Hematopoietic multipotent progenitor cell treated with erythropoietin and hydrocortisone succinate and interleukin-3 and kit ligand, for 6 days (in vitro differentiated cells): ENCODE measurements at regions not wholly inside any gene's neighbourhood (a gene's known extent, or its start where the extent isn't known, plus 50 kb on each side); places are given as distances from the start of the nearest gene placed in this dataset.
"Not testable (repeated sequence)": the region's sequence is repeated elsewhere in the genome, so short reads cannot be mapped to it uniquely, and the experiment has no call there.

Experiments
- DNase-seq: peaks from one replicate; pipeline ENCODE4 v3.0.0-alpha.2; 2015

DNA sequence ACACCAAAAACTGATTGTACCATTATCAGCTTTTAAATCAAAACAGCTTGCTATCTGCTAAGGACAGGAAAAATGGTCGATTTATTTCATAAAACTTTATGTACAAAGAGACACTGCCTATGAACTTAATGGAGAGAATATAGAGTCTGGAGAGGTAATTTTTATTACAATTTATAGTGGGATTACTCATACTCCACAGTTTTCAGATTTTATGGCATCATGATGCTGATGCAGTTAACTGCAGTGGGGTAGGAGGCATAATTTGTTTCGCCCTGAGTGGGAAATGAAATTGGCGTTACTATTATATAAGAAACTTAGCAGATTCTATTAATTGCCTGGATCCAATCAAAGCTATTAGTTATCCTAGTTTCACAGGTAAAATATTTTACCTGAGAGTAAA lies 301.4 kb downstream of the KLF12 start:
- no peak for DNase-seq

DNA sequence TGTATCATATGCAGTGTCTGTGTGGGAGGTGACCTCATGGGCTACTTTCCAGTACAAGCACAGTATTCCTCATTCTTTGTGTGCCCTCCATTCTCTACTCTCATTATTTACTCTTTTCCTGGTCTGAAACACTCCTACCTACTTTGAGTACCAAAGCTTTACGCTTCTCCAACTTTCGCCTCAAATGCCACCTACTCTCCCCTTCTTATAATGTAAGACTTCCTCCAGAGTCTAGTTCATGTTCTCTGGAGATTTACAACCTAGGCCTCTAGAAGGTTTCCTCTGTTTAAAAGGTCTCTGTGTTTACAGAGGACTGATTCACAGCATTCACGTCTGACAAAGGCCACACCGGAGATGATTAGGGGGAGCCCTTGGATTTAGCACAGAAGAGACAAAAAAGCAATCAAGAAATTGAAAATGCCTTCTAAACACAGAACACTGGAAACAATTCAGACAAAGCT lies 302.0 kb downstream of the KLF12 start:
- no peak for DNase-seq

DNA sequence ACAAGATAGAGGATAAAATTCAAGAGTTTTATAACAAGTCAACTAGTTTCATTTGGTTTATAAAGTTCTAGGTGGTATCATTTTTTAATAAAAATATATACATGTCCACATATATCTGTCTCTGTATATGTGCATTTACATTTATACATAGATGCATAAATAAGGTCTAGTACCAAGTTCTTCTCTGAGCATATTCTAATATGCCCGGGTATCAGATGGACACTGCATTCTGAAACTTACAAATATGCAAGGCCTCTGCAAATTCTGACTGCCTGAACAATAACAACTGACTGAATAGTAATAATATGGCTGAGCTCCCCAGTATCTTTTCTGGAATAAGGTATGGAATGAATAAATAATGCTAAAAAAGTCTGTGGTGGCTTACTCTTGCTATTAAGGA lies 304.8 kb downstream of the KLF12 start:
- no peak for DNase-seq

DNA sequence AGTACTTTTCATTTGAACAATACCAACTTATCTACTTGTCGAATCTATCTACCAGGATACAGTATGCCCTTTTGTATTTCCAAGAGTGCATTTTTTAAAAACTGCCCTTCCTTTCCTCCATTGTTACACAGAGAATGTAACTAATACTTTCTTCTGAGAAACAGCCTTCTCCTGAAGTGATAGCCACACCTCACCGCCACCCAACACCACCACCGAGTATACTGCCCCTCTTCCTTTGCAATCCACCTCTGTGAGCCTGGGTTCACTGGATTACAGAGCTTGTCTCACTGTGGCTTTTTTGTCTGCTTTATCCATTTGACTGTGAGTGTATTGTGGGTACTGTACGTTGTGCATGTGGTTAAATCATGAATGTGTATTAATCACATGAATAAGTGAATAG lies 305.4 kb downstream of the KLF12 start:
- no peak for DNase-seq

DNA sequence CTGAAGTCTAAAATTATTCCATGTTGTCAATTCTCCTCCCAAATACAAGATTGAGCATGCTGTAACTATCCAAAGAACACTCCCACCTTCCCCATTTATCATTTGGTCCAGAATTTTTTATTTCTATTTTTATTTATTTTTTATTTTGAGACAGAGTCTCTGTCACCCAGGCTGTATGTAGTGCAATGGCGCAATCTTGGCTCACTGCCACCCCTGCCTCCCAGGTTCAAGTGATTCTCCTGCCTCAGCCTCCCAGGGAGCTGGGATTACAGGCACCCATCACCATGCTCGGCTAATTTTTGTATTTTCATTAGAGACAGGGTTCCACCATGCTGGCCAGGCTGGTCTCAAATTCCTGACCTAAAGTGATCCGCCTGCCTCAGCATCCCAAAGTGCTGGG lies 306.8 kb downstream of the KLF12 start:
- no peak for DNase-seq

DNA sequence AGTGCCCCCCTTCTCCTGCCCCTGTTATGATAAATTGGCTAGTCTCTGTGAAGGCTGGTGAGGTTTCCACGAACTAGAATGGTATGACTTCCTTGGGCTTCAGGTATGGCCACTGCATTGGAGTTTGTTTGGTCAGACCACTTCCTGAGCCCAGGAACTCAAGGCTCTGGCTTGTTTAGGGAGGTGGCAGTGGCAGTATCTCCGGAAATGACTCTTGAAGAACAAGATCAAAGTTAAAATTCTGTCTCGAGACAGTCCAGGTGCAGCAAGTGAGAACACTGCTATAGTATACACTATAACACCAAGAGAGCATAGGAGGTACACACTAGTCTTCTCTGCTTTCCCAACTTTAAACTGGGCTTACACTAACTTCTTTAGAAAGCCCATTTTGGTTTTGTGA lies 309.1 kb downstream of the KLF12 start:
- DNase-seq: no peak

DNA sequence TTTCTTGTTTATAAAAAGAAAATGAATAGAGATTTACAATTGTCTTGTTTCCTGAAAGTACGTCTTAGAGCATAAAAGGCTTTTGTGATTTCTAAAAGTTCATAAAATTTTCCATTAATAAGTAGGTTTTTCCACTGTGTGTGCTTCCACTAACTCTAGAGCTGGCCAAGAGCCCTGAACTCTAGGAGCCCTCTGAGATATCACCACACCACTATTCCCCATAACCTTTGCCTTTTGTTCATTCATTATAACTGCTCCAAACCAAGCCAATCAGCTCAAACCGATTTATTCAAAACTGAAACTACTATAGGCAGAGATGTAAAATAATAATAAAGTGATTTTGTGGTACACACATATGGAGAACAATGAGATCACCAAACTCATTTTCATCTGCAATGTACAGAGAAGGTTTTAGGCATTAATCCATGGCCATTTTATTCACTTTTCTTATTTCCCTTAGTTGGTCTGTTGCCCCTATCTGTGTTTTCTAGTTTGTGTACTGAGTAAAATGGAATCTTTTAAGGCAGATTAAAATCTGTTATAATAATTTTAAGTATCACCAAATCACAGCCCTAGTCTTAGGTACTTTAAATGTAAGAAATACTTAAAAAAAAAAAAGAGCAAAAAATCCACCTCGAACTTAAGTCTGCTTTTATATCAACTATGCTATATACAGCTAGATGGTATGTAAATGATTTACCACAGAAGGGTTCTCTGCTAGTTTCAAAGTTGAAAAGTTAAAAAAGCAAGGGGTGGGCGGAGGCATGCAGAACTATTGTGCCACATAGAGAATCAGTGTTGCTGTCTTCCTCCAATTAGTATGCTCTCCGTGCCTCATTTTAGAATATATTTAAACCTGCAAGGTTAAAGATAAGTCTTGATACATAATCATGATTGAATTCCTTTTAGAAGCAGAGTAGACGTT lies 311.3 kb downstream of the KLF12 start:
- no peak for DNase-seq

DNA sequence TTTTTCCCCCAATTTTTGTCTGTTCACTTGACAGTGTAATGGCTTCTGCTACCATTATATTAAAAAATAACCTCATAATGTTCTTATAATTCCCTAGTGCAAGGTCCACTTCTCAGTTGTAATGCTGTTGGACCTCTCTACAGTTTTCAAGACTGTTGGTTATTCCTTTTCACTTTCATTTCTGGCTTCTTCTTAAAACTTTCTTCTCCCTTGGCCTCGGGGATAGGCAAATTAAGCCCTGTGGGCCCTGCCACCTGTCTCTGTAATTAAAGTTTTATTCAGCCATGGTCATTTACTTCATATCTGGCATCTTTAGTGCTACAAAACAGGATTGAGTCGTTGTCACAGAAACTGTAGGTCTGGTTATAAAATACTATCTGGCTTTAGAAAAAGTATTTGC lies 313.5 kb downstream of the KLF12 start:
- DNase-seq: no peak

DNA sequence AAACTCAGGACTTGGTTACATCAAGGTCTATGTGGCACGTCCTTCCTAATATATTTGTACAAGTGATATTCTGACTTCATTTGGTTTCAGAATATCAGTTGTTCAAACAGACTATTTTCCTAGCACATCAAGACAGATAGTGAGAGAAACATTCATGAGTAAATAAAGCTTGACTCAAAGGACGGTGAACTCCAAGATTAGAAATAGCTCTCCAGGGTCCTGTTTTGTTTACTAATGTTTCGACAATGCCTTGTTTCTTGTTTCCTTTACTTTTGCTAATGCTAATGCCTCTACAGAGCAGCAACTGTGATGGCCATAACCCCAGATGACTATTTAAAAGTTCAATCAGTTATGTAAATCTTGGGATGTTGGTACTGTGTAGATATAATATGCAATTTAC lies 313.9 kb downstream of the KLF12 start:
- no peak for DNase-seq

DNA sequence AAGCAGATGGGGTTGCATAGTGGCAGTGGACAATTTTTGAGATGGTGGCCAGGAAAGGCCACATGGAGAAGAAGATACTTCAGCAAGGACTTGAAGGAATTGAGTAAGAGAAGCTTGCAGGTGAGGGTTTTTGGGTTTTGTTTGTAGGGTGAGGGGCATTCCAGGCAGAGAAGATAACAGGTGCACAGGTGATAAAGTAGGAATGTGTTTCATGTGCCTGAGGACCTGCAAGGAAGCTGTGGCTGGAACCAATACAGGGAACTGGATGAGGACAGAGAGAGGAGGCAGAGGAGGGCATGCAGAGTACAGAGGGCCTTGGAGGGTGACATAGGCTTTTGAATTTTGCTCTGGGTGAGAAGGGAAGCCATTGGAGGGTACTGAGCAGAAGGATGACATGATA lies 314.5 kb downstream of the KLF12 start:
- DNase-seq: no peak

DNA sequence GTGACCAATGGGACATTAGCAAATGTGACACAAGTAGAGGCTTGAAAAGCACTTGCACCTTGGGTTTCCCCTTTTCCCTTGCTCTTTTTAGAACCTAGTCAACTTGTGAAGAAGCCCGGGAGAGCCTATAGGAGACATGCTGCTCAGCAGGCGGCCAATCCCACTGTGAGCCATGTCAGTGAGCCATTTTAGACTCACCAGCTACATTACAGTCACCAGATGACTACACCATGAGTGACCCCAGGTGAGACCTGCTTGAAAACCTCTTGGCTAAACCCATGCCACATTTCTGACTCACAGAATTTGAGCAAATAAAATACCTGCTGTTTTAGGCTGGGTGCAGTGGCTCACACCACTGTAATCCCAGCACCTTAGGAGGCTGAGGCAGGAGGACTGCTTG lies 317.5 kb downstream of the KLF12 start:
- DNase-seq: no peak

DNA sequence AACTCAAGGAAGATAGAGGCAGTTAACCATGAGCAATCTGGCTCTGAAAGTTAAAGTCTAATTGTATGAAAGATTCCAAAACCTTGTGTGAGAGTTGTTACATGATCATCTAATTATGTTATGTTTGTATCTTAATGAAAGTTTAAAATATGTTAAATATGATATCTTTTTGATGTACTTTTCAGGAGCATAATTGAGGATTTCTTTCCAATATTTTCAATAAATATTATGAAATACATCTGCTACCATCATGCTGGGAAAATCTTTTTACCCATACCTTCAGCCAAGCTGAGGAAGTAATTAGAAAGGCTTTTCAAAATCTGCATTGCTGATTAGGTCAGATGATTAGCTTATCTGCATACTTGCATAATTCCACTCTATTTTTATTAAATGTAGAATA lies 318.4 kb downstream of the KLF12 start:
- no peak for DNase-seq

DNA sequence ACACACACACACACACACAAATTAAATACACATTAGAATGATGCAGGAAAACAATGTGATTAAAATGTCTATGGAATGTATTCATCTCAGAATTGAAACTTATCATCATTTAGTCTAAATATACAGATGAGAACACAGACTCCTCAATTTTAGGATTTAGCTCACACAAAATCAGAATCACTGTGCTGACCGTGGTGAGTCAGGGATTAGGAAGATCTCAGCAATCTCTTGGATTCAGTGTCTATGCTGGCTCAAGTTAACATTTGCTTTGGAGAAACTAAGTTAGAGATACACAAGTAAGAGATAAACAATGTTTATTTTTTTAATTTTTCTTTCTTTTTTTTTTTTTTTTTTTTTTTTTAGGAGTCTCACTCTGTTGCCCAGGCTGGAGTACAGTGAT lies 323.6 kb downstream of the KLF12 start:
- DNase-seq: no peak

DNA sequence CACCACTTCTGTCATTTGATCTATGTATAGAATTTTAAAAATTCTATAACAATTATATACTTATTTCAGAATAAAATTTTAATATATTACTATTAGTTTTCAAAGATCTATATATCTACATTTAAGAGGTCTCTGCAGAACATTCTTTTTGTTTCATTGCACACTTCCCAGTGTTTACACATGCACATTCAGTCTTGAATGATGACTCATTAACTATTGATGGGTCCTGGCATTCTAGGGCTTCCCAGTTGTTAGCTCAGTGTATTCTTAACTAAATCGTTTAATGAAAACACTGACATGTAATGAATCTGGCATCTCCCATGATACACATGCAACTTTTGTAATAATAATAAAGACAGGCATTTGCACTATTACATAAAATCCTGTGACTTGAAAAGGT lies 324.6 kb downstream of the KLF12 start:
- DNase-seq: no peak

DNA sequence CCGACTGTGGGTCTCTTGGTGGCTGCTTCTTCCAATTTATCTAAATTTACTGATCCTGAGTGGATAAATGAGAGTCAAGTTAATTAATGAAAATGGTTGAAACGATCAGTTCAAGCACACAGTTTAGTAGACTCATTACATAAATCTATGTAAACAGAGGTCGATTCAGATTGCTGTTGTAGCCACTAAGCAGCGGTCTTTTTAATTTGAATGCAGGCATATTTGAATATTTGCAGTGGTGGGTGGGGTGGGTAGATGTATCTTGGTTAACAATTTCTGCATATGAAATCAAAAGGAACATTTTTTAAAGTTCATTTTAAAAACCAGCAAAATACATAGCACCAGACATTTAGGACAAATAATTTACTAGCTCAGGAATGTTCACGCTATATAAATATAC lies 325.9 kb downstream of the KLF12 start:
- no peak for DNase-seq

DNA sequence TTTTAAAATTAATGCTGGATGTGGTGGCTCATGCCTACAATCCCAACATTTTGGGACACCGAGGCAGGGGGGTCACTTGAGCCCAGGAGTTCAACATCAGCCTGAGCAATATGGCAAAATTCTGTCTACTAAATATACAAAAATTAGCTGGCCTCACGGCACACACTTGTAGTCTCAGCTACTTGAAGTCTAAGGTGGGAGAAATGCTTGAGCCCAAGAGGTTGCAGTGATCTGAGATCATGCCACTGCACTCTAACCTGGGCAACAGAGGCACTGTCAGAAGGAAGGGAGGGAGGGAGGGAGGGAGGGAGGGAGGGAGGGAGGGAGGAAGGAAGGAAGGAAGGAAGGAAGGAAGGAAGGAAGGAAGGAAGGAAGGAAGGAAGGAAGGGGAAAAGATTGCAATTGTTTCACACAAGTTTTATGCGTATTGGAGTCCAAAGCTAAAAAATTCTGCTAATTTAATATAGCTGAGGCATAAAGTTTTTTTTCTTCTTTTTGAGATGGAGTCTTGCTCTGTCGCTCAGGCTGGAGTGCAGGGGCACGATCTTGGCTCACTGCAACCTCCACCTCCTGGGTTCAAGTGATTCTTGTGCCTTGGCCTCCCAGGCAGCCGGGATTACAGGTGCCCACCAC lies 328.8 kb downstream of the KLF12 start:
- DNase-seq: not testable (repeated sequence)

DNA sequence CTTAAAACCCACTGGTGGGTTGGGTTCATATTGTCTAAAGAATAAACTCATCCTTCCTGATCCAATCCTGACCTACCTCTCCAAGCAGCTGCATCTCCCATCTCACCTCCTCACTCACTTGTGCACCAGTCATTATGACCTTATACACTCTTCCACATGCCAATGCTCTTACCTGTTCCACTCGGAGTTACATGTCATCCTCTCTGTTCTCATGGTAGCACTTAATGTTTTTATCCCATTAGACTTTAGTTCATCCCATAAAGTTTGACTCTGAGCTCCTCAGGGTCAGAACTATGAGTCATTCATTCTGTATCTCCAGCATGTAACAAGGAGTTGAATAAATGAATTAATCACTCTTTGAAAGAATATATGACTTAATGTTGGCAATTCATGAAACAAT lies 330.2 kb downstream of the KLF12 start:
- no peak for DNase-seq

DNA sequence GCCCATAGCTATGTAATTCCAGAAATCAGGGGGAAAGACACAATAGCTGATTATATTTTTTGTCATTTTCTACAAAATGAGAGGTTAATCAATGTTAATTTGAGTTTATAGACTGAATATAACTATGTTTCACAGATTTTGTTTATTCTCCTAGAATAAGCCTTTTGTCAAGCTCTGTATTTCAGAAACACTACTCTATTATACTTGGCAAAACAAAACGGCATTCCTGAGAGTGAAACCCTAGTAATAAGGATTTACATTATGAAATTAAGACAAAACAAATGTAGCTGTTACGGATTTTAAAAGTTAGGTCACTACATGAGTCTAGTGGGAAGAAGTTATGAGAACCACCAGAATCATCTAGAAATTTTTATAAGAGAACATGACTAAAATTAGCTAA lies 334.2 kb downstream of the KLF12 start:
- no peak for DNase-seq

DNA sequence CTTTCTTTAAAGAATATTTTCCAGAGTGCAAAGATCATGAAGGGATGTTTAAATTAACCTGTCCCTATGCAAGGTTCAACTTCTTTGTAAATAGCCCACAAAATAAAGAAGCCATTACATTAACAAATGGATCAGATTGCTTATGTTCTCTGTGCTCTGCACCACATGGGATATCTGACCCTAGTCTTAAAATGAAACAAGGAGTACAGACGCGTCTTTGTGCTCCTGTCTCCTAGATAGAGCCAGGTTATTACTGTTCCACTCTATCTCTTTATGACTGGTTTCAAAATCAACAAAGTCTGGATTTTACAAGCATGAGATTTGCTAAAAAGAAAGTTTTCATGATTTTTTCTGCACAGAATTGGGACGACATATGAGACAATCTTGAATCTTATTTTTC lies 339.4 kb downstream of the KLF12 start:
- DNase-seq: no peak

DNA sequence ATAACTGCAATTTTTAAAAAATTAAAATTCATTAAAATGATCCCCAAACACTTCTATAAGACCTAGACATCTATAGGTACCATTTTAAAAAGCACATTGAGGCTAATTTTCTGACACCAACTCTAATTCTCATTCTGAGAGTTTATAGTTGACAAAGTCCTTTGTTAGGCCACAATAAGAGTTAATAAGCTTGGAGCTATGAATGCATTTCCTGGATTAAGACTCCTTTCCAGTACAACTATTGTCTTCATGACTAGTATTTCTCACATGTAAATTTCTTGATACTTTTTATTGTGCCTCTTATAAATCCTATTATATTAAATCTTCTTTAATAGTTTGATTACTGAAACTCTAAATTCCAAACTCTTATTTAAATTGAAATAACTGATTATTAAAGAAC lies 340.8 kb downstream of the KLF12 start:
- DNase-seq: no peak

DNA sequence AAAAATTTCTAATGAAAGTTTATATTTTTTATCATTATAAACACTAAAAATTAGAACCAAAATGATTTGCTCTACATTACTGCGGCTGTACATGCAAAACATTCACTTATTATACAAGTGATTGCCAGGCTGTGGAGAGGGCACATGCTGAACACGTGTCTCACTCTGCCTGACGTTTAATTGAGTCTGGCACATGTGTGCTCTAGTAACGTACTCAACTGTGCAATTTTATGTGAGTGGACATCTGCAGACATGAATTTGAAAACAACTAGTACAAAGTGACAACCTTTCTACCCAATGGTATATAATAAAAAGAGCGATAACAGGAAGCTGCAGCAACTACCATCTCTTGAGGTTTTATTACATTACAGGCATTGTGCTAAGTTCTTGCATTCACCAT lies 341.4 kb downstream of the KLF12 start:
- DNase-seq: no peak

DNA sequence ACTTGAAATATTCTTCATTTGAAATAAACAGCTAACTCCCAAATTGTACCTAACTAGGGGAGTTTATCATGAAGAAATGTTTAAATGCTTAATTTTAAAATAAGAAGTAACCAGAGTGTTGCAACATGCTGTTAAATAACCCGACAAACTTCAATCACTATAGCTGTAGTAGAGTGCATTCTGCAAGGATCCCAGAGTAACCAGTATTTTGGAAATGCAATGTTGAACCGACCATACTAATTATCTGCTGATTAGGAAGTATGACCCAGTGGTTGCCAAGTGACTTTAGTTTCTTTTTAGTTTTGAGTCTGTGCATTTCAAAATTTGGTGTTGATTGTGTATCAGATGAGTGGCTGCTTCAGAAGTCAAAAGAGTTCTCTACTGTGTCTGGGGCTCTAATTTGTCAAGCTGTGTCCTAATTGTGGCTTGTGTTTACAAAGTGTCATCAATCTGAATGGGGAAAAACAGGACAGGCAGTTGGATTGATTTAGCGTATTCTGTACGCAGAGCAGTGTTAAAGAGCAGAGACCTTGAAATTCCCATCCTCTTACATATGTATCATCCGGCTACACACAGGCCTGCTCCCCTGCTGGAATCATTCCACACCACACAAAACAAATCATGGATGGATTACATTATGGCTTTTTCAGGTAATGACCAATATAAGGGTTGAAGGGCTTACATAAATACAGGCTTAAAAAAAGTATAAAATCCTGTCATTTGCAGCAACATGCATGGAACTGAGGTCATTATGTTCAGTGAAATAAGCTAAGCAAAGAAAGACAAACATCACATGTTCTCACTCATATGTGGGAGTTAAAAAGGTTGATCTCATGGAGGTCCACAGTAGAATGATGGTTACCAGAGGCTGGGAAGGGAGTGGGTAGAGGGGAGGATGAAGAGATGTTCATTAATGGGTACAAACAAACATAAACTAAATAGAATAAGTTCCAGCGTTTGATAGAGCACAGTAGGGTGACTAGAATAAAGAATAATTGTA lies 351.5 kb downstream of the KLF12 start:
- no peak for DNase-seq

DNA sequence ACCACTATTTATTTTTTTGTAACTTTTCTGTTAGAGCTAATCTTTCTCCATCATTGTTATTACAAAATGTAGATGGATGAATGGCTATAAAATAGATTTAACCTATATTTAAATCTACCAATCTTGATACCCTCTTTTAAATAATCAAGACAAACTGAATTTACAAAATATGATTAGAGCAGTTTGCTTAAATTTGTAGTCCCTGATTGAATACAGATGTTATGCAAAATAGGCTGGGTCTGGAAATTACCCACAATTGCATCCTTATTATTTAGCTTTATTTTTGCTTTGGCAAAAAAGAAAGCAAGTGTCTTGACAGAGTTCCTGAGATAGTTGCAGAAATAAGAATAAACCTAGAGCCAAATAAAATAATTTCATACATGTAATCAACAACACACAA lies 352.8 kb downstream of the KLF12 start:
- no peak for DNase-seq
